ENCODE measurements at regions not wholly inside any gene's neighbourhood (a gene's known extent, or its start where the extent isn't known, plus 50 kb on each side); places are given as distances from the start of the nearest gene placed in this dataset.

GRCh38 chr13:53250977-53251376, 222.4 kb downstream of the OLFM4 start:
- no peak for TF ChIP-seq POLR2A (IDR thresholded peaks at IDR 0.05)
- TF ChIP-seq, protein P1, sequence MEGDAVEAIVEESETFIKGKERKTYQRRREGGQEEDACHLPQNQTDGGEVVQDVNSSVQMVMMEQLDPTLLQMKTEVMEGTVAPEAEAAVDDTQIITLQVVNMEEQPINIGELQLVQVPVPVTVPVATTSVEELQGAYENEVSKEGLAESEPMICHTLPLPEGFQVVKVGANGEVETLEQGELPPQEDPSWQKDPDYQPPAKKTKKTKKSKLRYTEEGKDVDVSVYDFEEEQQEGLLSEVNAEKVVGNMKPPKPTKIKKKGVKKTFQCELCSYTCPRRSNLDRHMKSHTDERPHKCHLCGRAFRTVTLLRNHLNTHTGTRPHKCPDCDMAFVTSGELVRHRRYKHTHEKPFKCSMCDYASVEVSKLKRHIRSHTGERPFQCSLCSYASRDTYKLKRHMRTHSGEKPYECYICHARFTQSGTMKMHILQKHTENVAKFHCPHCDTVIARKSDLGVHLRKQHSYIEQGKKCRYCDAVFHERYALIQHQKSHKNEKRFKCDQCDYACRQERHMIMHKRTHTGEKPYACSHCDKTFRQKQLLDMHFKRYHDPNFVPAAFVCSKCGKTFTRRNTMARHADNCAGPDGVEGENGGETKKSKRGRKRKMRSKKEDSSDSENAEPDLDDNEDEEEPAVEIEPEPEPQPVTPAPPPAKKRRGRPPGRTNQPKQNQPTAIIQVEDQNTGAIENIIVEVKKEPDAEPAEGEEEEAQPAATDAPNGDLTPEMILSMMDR (IDR thresholded peaks at IDR 0.05) = no peak
